Peyer's patch (tissue), 4 donors: ENCODE measurements at regions not wholly inside any gene's neighbourhood (a gene's known extent, or its start where the extent isn't known, plus 50 kb on each side); places are given as distances from the start of the nearest gene placed in this dataset.

Experiments used
- DNase-seq, 3 donors: peaks; one replicate each; pipeline ENCODE4 v3.0.0-alpha.2; 2017 to 2019
- H3K27ac ChIP-seq, 4 donors: fragments of 200-600 bp; sonication (generic); one replicate each; pipeline ENCODE4 v1.5.1; 2016 to 2019
- H3K27me3 ChIP-seq, 2 donors: fragments of 200-600 bp; sonication (generic); one replicate each; pipeline ENCODE4 v1.5.1; 2019
- H3K36me3 ChIP-seq, 3 donors: fragments of 200-600 bp; sonication (generic); one replicate each; pipeline ENCODE4 v1.5.1; 2016 to 2019
- H3K4me1 ChIP-seq, 4 donors: fragments of 200-600 bp; sonication (generic); one replicate each; pipeline ENCODE4 v1.5.1; 2016 to 2019
- H3K4me3 ChIP-seq, 4 donors: fragments of 200-600 bp; sonication (generic); 1 replicate in 3 of 4; 2 replicates in 1 of 4; pipeline ENCODE4 v1.5.1; 2016 to 2019; ENCODE audit warnings: mild to moderate bottlenecking in 1 of 4
- H3K9me3 ChIP-seq, 4 donors: fragments of 200-600 bp; sonication (generic); one replicate each; pipeline ENCODE4 v1.5.1; 2016 to 2019; ENCODE audit warnings: mild to moderate bottlenecking in 1 of 4
- CTCF ChIP-seq, 6 experiments: fragments of 450-650 bp in 4 of 6; fragments of 200-600 bp in 2 of 6; sonication (generic) in 1 of 6; IDR thresholded peaks; one replicate each; pipeline ENCODE4 v1.5.1; 2017 to 2019; ENCODE audit warnings: antibody characterized with exemption in 6 of 6, mild to moderate bottlenecking in 3 of 6, moderate library complexity in 1 of 6
- POLR2A ChIP-seq, 2 donors: fragments of 450-650 bp; IDR thresholded peaks; one replicate each; pipeline ENCODE4 v1.5.1; 2017; ENCODE audit warnings: antibody characterized with exemption in 2 of 2, mild to moderate bottlenecking in 2 of 2, moderate library complexity in 2 of 2

- H3K27ac ChIP-seq, result no peak overlapping the region
- TF ChIP-seq CTCF (IDR thresholded peaks at IDR 0.05), result no peak
- TF ChIP-seq POLR2A (IDR thresholded peaks at IDR 0.05), result no peak
- H3K27me3 ChIP-seq, result no peaks in the 10 kb centered on the region
- DNase-seq, result no peak
- H3K36me3 ChIP-seq, result no peaks in the 10 kb centered on the region
- no peaks in the 10 kb centered on the region for H3K4me1 ChIP-seq
- no peak overlapping the region for H3K4me3 ChIP-seq
- no peaks in the 10 kb centered on the region for H3K9me3 ChIP-seq
These were observed 324.6 kb upstream of the USP25 start for GRCh38 chr21:15405214-15405613.

GRCh38 chr21:15406791-15407190 lies 323.0 kb upstream of the USP25 start:
- H3K27ac ChIP-seq, result no peak overlapping the region
- no peak for TF ChIP-seq CTCF (IDR thresholded peaks at IDR 0.05)
- no peak for TF ChIP-seq POLR2A (IDR thresholded peaks at IDR 0.05)
- H3K9me3 ChIP-seq, result no peaks in the 10 kb centered on the region
- DNase-seq, result no peak
- H3K4me1 ChIP-seq, result no peaks in the 10 kb centered on the region
- H3K36me3 ChIP-seq, result no peaks in the 10 kb centered on the region
- H3K27me3 ChIP-seq, result no peaks in the 10 kb centered on the region
- no peak overlapping the region for H3K4me3 ChIP-seq

GRCh38 chr21:15407585-15407984 lies 322.2 kb upstream of the USP25 start:
- DNase-seq, result no peak
- H3K9me3 ChIP-seq, result no peaks in the 10 kb centered on the region
- H3K27ac ChIP-seq, result no peak overlapping the region
- H3K36me3 ChIP-seq, result no peaks in the 10 kb centered on the region
- no peaks in the 10 kb centered on the region for H3K4me1 ChIP-seq
- TF ChIP-seq POLR2A (IDR thresholded peaks at IDR 0.05) (no peak), CTCF (IDR thresholded peaks at IDR 0.05) (no peak)
- H3K4me3 ChIP-seq, result no peak overlapping the region
- H3K27me3 ChIP-seq, result no peaks in the 10 kb centered on the region

GRCh38 chr21:15408089-15408488 lies 321.7 kb upstream of the USP25 start:
- H3K27ac ChIP-seq, result no peak overlapping the region
- no peak for TF ChIP-seq POLR2A (IDR thresholded peaks at IDR 0.05)
- no peak for TF ChIP-seq CTCF (IDR thresholded peaks at IDR 0.05)
- H3K4me1 ChIP-seq, result no peaks in the 10 kb centered on the region
- H3K4me3 ChIP-seq, result no peak overlapping the region
- no peaks in the 10 kb centered on the region for H3K36me3 ChIP-seq
- no peak for DNase-seq
- H3K9me3 ChIP-seq, result no peaks in the 10 kb centered on the region
- H3K27me3 ChIP-seq, result no peaks in the 10 kb centered on the region

- TF ChIP-seq POLR2A (IDR thresholded peaks at IDR 0.05) (no peak), CTCF (IDR thresholded peaks at IDR 0.05) (no peak)
- Histone ChIP-seq H3K9me3 (no peaks in the 10 kb centered on the region), H3K27me3 (no peaks in the 10 kb centered on the region), H3K36me3 (no peaks in the 10 kb centered on the region), H3K4me1 (no peaks in the 10 kb centered on the region), H3K27ac (no peak overlapping the region), H3K4me3 (no peak overlapping the region)
- no peak for DNase-seq
These were observed 320.8 kb upstream of the USP25 start for GRCh38 chr21:15409031-15409430.

- Histone ChIP-seq H3K27me3 (no peaks in the 10 kb centered on the region), H3K36me3 (no peaks in the 10 kb centered on the region), H3K27ac (no peak overlapping the region), H3K4me1 (no peaks in the 10 kb centered on the region), H3K4me3 (no peak overlapping the region), H3K9me3 (no peaks in the 10 kb centered on the region)
- TF ChIP-seq POLR2A (IDR thresholded peaks at IDR 0.05) (no peak), CTCF (IDR thresholded peaks at IDR 0.05) (no peak)
- DNase-seq, result no peak
These were observed 318.9 kb upstream of the USP25 start for GRCh38 chr21:15410853-15411252.
